ENCODE measurements at regions not wholly inside any gene's neighbourhood (a gene's known extent, or its start where the extent isn't known, plus 50 kb on each side); places are given as distances from the start of the nearest gene placed in this dataset.
"Not testable (repeated sequence)": the region's sequence is repeated elsewhere in the genome, so short reads cannot be mapped to it uniquely, and the experiment has no call there.

- H2BK12ac ChIP-seq (ENCODE audit: low read length) = no peak overlapping the region
- no peak overlapping the region for H4K91ac ChIP-seq (ENCODE audit: low read depth, low read length)
- H3K9me3 ChIP-seq (ENCODE audit: insufficient read depth, low read depth, low read length) = no peaks in the 10 kb centered on the region
- H3K23ac ChIP-seq (ENCODE audit: low read length) = no peak overlapping the region
- no peak overlapping the region for H3K4me3 ChIP-seq (ENCODE audit: low read depth, low read length)
- H3K27me3 ChIP-seq (ENCODE audit: insufficient read depth, low read length) = no peaks in the 10 kb centered on the region
- H3K79me1 ChIP-seq (ENCODE audit: low read length) = no peaks in the 10 kb centered on the region
- peaks cover 0 to 2% of the 10 kb centered on the region in 2 experiments for H3K4me1 ChIP-seq (ENCODE audit: control insufficient read depth in 1 of 2, insufficient read depth in 2 of 2, low read length in 2 of 2)
- H3K4me2 ChIP-seq (ENCODE audit: low read length) = no peak overlapping the region
- H2AK5ac ChIP-seq (ENCODE audit: low read length) = no peak overlapping the region
- no peak overlapping the region for H4K8ac ChIP-seq (ENCODE audit: low read depth, low read length)
- H2BK5ac ChIP-seq (ENCODE audit: low read depth, low read length, poor library complexity) = no peak overlapping the region
- H3K27ac ChIP-seq (ENCODE audit: low read depth, low read length) = no peak overlapping the region
- H3K79me2 ChIP-seq (ENCODE audit: control insufficient read depth, insufficient read depth, low read length, poor library complexity) = no peaks in the 10 kb centered on the region
- H3K9ac ChIP-seq (ENCODE audit: low read length) = no peak overlapping the region
- no peak overlapping the region for H3K14ac ChIP-seq (ENCODE audit: low read length)
- no peak for DNase-seq
- no peak overlapping the region for H3K18ac ChIP-seq (ENCODE audit: low read length)
- no peak overlapping the region for H2BK120ac ChIP-seq (ENCODE audit: insufficient read depth, low read length, poor library complexity)
- no peak overlapping the region for H3K4ac ChIP-seq (ENCODE audit: low read depth, low read length)
- H3K36me3 ChIP-seq (ENCODE audit: control insufficient read depth in 1 of 2, insufficient read depth in 2 of 2, low read length in 2 of 2) = peaks cover 0 to 2% of the 10 kb centered on the region in 2 experiments
- no peak overlapping the region for H4K12ac ChIP-seq (ENCODE audit: low read depth, low read length)
- H2AFZ ChIP-seq (ENCODE audit: insufficient read depth, low read length, poor library complexity) = no peak overlapping the region
Measured at GRCh38 chr1:184878002-184878401, 96.3 kb downstream of the NIBAN1 start.

GRCh38 chr1:184876015-184876414 lies 98.3 kb downstream of the NIBAN1 start:
- not testable (repeated sequence) for H3K79me1 ChIP-seq (ENCODE audit: low read length); H2AFZ ChIP-seq (ENCODE audit: insufficient read depth, low read length, poor library complexity); H2BK12ac ChIP-seq (ENCODE audit: low read length); H4K91ac ChIP-seq (ENCODE audit: low read depth, low read length); H3K4me3 ChIP-seq (ENCODE audit: low read depth, low read length); H4K12ac ChIP-seq (ENCODE audit: low read depth, low read length); H3K4me2 ChIP-seq (ENCODE audit: low read length); H3K36me3 ChIP-seq (ENCODE audit: control insufficient read depth in 1 of 2, insufficient read depth in 2 of 2, low read length in 2 of 2); H2BK120ac ChIP-seq (ENCODE audit: insufficient read depth, low read length, poor library complexity); DNase-seq; H3K9ac ChIP-seq (ENCODE audit: low read length); H3K27me3 ChIP-seq (ENCODE audit: insufficient read depth, low read length); H3K18ac ChIP-seq (ENCODE audit: low read length); H3K9me3 ChIP-seq (ENCODE audit: insufficient read depth, low read depth, low read length); H3K14ac ChIP-seq (ENCODE audit: low read length); H2BK5ac ChIP-seq (ENCODE audit: low read depth, low read length, poor library complexity); H3K79me2 ChIP-seq (ENCODE audit: control insufficient read depth, insufficient read depth, low read length, poor library complexity); H3K27ac ChIP-seq (ENCODE audit: low read depth, low read length); H3K23ac ChIP-seq (ENCODE audit: low read length); H3K4me1 ChIP-seq (ENCODE audit: control insufficient read depth in 1 of 2, insufficient read depth in 2 of 2, low read length in 2 of 2); H2AK5ac ChIP-seq (ENCODE audit: low read length); H4K8ac ChIP-seq (ENCODE audit: low read depth, low read length); H3K4ac ChIP-seq (ENCODE audit: low read depth, low read length)
- WGBS (ENCODE audit: extremely low coverage, insufficient coverage, insufficient read length) = no CpG with 5 or more reads among the region's 6 CpGs

GRCh38 chr1:184875218-184875617 lies 99.1 kb downstream of the NIBAN1 start:
- H3K4me2 ChIP-seq (ENCODE audit: low read length) = no peak overlapping the region
- H4K12ac ChIP-seq (ENCODE audit: low read depth, low read length) = no peak overlapping the region
- H3K9ac ChIP-seq (ENCODE audit: low read length) = no peak overlapping the region
- no peak overlapping the region for H3K27ac ChIP-seq (ENCODE audit: low read depth, low read length)
- no CpG with 5 or more reads among the region's 4 CpGs for WGBS (ENCODE audit: extremely low coverage, insufficient coverage, insufficient read length)
- H3K4ac ChIP-seq (ENCODE audit: low read depth, low read length) = no peak overlapping the region
- H2BK12ac ChIP-seq (ENCODE audit: low read length) = no peak overlapping the region
- no peak overlapping the region for H2AK5ac ChIP-seq (ENCODE audit: low read length)
- H3K4me3 ChIP-seq (ENCODE audit: low read depth, low read length) = no peak overlapping the region
- no peak overlapping the region for H2BK5ac ChIP-seq (ENCODE audit: low read depth, low read length, poor library complexity)
- no peaks in the 10 kb centered on the region for H3K4me1 ChIP-seq (ENCODE audit: control insufficient read depth in 1 of 2, insufficient read depth in 2 of 2, low read length in 2 of 2)
- no peak overlapping the region for H2AFZ ChIP-seq (ENCODE audit: insufficient read depth, low read length, poor library complexity)
- no peak overlapping the region for H3K23ac ChIP-seq (ENCODE audit: low read length)
- no peak overlapping the region for H4K8ac ChIP-seq (ENCODE audit: low read depth, low read length)
- no peaks in the 10 kb centered on the region for H3K36me3 ChIP-seq (ENCODE audit: control insufficient read depth in 1 of 2, insufficient read depth in 2 of 2, low read length in 2 of 2)
- no peaks in the 10 kb centered on the region for H3K79me2 ChIP-seq (ENCODE audit: control insufficient read depth, insufficient read depth, low read length, poor library complexity)
- no peak overlapping the region for H4K91ac ChIP-seq (ENCODE audit: low read depth, low read length)
- no peaks in the 10 kb centered on the region for H3K79me1 ChIP-seq (ENCODE audit: low read length)
- no peak overlapping the region for H3K14ac ChIP-seq (ENCODE audit: low read length)
- H3K9me3 ChIP-seq (ENCODE audit: insufficient read depth, low read depth, low read length) = no peaks in the 10 kb centered on the region
- no peak overlapping the region for H3K18ac ChIP-seq (ENCODE audit: low read length)
- H3K27me3 ChIP-seq (ENCODE audit: insufficient read depth, low read length) = no peaks in the 10 kb centered on the region
- H2BK120ac ChIP-seq (ENCODE audit: insufficient read depth, low read length, poor library complexity) = no peak overlapping the region
- no peak for DNase-seq

- Histone ChIP-seq H2AK5ac (ENCODE audit: low read length) (no peak overlapping the region), H3K79me2 (ENCODE audit: control insufficient read depth, insufficient read depth, low read length, poor library complexity) (no peaks in the 10 kb centered on the region), H3K9ac (ENCODE audit: low read length) (no peak overlapping the region), H3K14ac (ENCODE audit: low read length) (no peak overlapping the region), H2AFZ (ENCODE audit: insufficient read depth, low read length, poor library complexity) (no peak overlapping the region), H3K27me3 (ENCODE audit: insufficient read depth, low read length) (no peaks in the 10 kb centered on the region), H3K27ac (ENCODE audit: low read depth, low read length) (no peak overlapping the region), H4K91ac (ENCODE audit: low read depth, low read length) (no peak overlapping the region), H4K12ac (ENCODE audit: low read depth, low read length) (no peak overlapping the region), H3K4me3 (ENCODE audit: low read depth, low read length) (no peak overlapping the region), H2BK12ac (ENCODE audit: low read length) (no peak overlapping the region), H3K4me1 (ENCODE audit: control insufficient read depth in 1 of 2, insufficient read depth in 2 of 2, low read length in 2 of 2) (peaks cover 0 to 2% of the 10 kb centered on the region in 2 experiments), H3K18ac (ENCODE audit: low read length) (no peak overlapping the region), H2BK5ac (ENCODE audit: low read depth, low read length, poor library complexity) (no peak overlapping the region), H3K23ac (ENCODE audit: low read length) (no peak overlapping the region), H3K79me1 (ENCODE audit: low read length) (no peaks in the 10 kb centered on the region), H3K4ac (ENCODE audit: low read depth, low read length) (no peak overlapping the region), H4K8ac (ENCODE audit: low read depth, low read length) (no peak overlapping the region), H3K9me3 (ENCODE audit: insufficient read depth, low read depth, low read length) (no peaks in the 10 kb centered on the region), H3K4me2 (ENCODE audit: low read length) (no peak overlapping the region), H3K36me3 (ENCODE audit: control insufficient read depth in 1 of 2, insufficient read depth in 2 of 2, low read length in 2 of 2) (no peaks in the 10 kb centered on the region), H2BK120ac (ENCODE audit: insufficient read depth, low read length, poor library complexity) (no peak overlapping the region)
- DNase-seq = no peak
- WGBS (ENCODE audit: extremely low coverage, insufficient coverage, insufficient read length) = no CpG with 5 or more reads among the region's 7 CpGs
Measured at GRCh38 chr1:184870319-184870718, 104.0 kb downstream of the NIBAN1 start.

Data from trophoblast cell (in vitro differentiated cells and primary cell).